ENCODE measurements at regions not wholly inside any gene's neighbourhood (a gene's known extent, or its start where the extent isn't known, plus 50 kb on each side); places are given as distances from the start of the nearest gene placed in this dataset.

DNA sequence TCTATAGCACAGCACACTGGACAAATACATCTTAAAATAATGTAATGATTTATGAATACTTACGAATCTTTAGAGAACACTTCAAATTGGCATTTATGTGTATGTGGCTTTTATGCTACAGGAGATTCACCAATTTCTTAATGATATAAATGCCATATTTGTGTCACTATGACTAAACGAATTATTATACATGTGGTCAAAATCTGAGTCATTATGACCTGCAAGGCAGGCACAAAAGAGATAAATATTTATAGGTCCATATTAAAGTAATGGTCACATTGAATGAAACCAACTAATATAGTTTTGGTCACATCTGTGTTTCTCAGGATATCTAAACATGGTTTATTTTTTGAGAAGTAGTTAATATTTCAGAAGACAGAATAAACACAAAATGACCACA is 232.3 kb upstream of the SEMA6D start:
- H3K4me3 ChIP-seq (ENCODE audit: low read length in 2 of 2): no peak overlapping the region
- no peaks in the 10 kb centered on the region for H3K27me3 ChIP-seq (ENCODE audit: control insufficient read depth in 2 of 2, insufficient read depth in 2 of 2, low read length in 2 of 2)
- no peaks in the 10 kb centered on the region for H3K9me3 ChIP-seq (ENCODE audit: control insufficient read depth in 2 of 2, low read length in 2 of 2)
- no peaks in the 10 kb centered on the region for H3K36me3 ChIP-seq (ENCODE audit: control insufficient read depth in 2 of 2, insufficient read depth in 2 of 2, low read length in 2 of 2)
- H3K4me1 ChIP-seq (ENCODE audit: control insufficient read depth in 2 of 2, insufficient read depth in 2 of 2, low read length in 2 of 2): no peaks in the 10 kb centered on the region
- H3K9ac ChIP-seq (ENCODE audit: low read depth in 1 of 2, low read length in 2 of 2): no peak overlapping the region
- H3K27ac ChIP-seq (ENCODE audit: low read depth in 2 of 2, low read length in 2 of 2): no peak overlapping the region

DNA sequence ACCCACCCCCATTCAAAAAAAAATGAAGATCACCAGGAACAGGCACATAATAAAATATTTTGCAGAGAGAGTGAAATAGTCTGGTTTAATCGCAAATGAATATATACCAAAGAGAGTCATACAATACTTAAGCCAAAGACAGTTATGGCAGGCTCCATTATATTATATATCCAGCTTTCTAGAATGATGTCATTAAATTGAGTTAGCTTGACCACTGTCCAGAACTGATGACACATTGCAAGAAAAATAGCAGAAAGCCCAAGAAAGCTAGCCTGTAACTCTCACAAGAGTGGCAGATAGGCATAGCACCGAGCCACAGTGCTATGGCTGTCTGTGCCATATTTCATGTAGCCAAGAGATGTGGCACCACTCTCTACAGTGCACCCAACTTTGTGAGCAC is 231.9 kb upstream of the SEMA6D start:
- H3K27me3 ChIP-seq (ENCODE audit: control insufficient read depth in 2 of 2, insufficient read depth in 2 of 2, low read length in 2 of 2): no peaks in the 10 kb centered on the region
- H3K9me3 ChIP-seq (ENCODE audit: control insufficient read depth in 2 of 2, low read length in 2 of 2): no peaks in the 10 kb centered on the region
- H3K4me3 ChIP-seq (ENCODE audit: low read length in 2 of 2): no peak overlapping the region
- H3K4me1 ChIP-seq (ENCODE audit: control insufficient read depth in 2 of 2, insufficient read depth in 2 of 2, low read length in 2 of 2): no peaks in the 10 kb centered on the region
- H3K9ac ChIP-seq (ENCODE audit: low read depth in 1 of 2, low read length in 2 of 2): no peak overlapping the region
- no peak overlapping the region for H3K27ac ChIP-seq (ENCODE audit: low read depth in 2 of 2, low read length in 2 of 2)
- no peaks in the 10 kb centered on the region for H3K36me3 ChIP-seq (ENCODE audit: control insufficient read depth in 2 of 2, insufficient read depth in 2 of 2, low read length in 2 of 2)

DNA sequence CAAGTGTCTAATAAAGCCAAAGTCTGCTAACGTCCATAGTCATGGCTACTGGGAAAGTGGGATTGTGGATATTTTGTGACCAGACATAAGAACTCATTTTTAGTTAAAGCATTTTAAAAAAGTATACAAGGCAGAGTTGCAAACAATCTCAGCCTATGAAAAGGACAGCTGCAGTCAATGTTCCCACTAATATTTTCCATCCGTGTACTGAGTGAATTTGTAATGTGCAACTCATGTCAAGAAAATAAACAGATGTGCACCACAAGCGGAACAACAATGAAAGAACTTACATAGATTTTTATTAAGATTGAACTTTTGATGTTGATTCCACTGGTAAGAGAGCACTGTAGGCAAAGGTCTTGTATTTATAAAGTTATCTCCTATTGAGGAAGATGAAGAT is 231.3 kb upstream of the SEMA6D start:
- Histone ChIP-seq H3K4me1 (ENCODE audit: control insufficient read depth in 2 of 2, insufficient read depth in 2 of 2, low read length in 2 of 2) (no peaks in the 10 kb centered on the region), H3K4me3 (ENCODE audit: low read length in 2 of 2) (no peak overlapping the region), H3K27me3 (ENCODE audit: control insufficient read depth in 2 of 2, insufficient read depth in 2 of 2, low read length in 2 of 2) (no peaks in the 10 kb centered on the region), H3K9ac (ENCODE audit: low read depth in 1 of 2, low read length in 2 of 2) (no peak overlapping the region), H3K9me3 (ENCODE audit: control insufficient read depth in 2 of 2, low read length in 2 of 2) (no peaks in the 10 kb centered on the region), H3K36me3 (ENCODE audit: control insufficient read depth in 2 of 2, insufficient read depth in 2 of 2, low read length in 2 of 2) (no peaks in the 10 kb centered on the region), H3K27ac (ENCODE audit: low read depth in 2 of 2, low read length in 2 of 2) (no peak overlapping the region)

DNA sequence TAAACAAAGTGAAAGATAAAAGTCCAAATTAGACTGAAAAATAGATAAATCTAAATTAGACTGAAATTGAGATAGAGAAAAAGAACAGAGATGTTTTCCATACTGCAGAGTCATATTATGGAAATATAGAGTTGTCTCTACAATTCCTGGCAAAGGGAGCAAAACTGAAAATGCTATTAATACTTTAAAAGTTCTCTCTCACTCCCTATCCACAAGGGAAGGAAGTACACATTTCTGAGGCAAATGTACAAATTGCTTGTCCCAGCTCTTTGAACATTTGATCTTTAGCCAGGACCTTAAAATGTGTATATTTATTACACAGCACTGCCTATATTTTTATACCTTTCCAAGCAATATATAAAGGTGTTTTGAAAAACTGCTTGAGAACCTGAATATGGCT is 225.1 kb upstream of the SEMA6D start:
- H3K4me1 ChIP-seq (ENCODE audit: control insufficient read depth in 2 of 2, insufficient read depth in 2 of 2, low read length in 2 of 2): no peaks in the 10 kb centered on the region

GRCh38 chr15:47493357-47494247 is 223.7 kb upstream of the SEMA6D start:
- Histone ChIP-seq H3K4me1 (ENCODE audit: control insufficient read depth in 2 of 2, insufficient read depth in 2 of 2, low read length in 2 of 2) (no peaks in the 10 kb centered on the region), H3K9me3 (ENCODE audit: control insufficient read depth in 2 of 2, low read length in 2 of 2) (no peaks in the 10 kb centered on the region), H3K36me3 (ENCODE audit: control insufficient read depth in 2 of 2, insufficient read depth in 2 of 2, low read length in 2 of 2) (no peaks in the 10 kb centered on the region), H3K27ac (ENCODE audit: low read depth in 2 of 2, low read length in 2 of 2) (no peak overlapping the region), H3K4me3 (ENCODE audit: low read length in 2 of 2) (no peak overlapping the region), H3K9ac (ENCODE audit: low read depth in 1 of 2, low read length in 2 of 2) (no peak overlapping the region), H3K27me3 (ENCODE audit: control insufficient read depth in 2 of 2, insufficient read depth in 2 of 2, low read length in 2 of 2) (no peaks in the 10 kb centered on the region)

More for the DNA sequence above, 225.1 kb upstream of the SEMA6D start:
- H3K9ac ChIP-seq (ENCODE audit: low read depth in 1 of 2, low read length in 2 of 2): no peak overlapping the region
- H3K27me3 ChIP-seq (ENCODE audit: control insufficient read depth in 2 of 2, insufficient read depth in 2 of 2, low read length in 2 of 2): no peaks in the 10 kb centered on the region
- H3K36me3 ChIP-seq (ENCODE audit: control insufficient read depth in 2 of 2, insufficient read depth in 2 of 2, low read length in 2 of 2): no peaks in the 10 kb centered on the region
- H3K27ac ChIP-seq (ENCODE audit: low read depth in 2 of 2, low read length in 2 of 2): no peak overlapping the region
- no peaks in the 10 kb centered on the region for H3K9me3 ChIP-seq (ENCODE audit: control insufficient read depth in 2 of 2, low read length in 2 of 2)
- H3K4me3 ChIP-seq (ENCODE audit: low read length in 2 of 2): no peak overlapping the region

- no peaks in the 10 kb centered on the region for H3K9me3 ChIP-seq (ENCODE audit: control insufficient read depth in 2 of 2, low read length in 2 of 2)
- no peaks in the 10 kb centered on the region for H3K36me3 ChIP-seq (ENCODE audit: control insufficient read depth in 2 of 2, insufficient read depth in 2 of 2, low read length in 2 of 2)
- no peak overlapping the region for H3K9ac ChIP-seq (ENCODE audit: low read depth in 1 of 2, low read length in 2 of 2)
- H3K4me1 ChIP-seq (ENCODE audit: control insufficient read depth in 2 of 2, insufficient read depth in 2 of 2, low read length in 2 of 2): no peaks in the 10 kb centered on the region
- H3K27me3 ChIP-seq (ENCODE audit: control insufficient read depth in 2 of 2, insufficient read depth in 2 of 2, low read length in 2 of 2): no peaks in the 10 kb centered on the region
- H3K4me3 ChIP-seq (ENCODE audit: low read length in 2 of 2): no peak overlapping the region
- no peak overlapping the region for H3K27ac ChIP-seq (ENCODE audit: low read depth in 2 of 2, low read length in 2 of 2)
Measured at GRCh38 chr15:47496343-47497185, 220.7 kb upstream of the SEMA6D start.

DNA sequence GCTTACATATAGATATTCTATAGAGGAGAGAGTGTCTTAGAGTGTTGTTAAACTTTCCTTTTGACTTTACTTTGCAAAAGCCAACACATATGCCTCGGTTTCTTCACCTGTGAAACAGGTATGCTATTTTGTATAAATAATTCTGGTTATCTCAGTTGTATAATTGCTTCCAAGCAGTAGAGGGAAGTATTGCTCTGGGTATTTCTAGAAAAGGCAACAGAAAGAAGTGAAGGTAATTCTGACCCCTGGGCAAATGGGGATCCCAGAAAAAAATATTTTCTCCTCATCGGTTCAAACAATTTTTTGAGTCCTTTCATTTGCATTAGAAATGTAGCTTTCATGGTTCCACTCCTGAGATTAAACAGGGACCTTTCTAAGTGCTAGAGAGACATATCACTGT is 216.5 kb upstream of the SEMA6D start:
- no peak overlapping the region for H3K4me3 ChIP-seq (ENCODE audit: low read length in 2 of 2)
- no peaks in the 10 kb centered on the region for H3K4me1 ChIP-seq (ENCODE audit: control insufficient read depth in 2 of 2, insufficient read depth in 2 of 2, low read length in 2 of 2)
- no peaks in the 10 kb centered on the region for H3K27me3 ChIP-seq (ENCODE audit: control insufficient read depth in 2 of 2, insufficient read depth in 2 of 2, low read length in 2 of 2)
- H3K9me3 ChIP-seq (ENCODE audit: control insufficient read depth in 2 of 2, low read length in 2 of 2): no peaks in the 10 kb centered on the region
- H3K36me3 ChIP-seq (ENCODE audit: control insufficient read depth in 2 of 2, insufficient read depth in 2 of 2, low read length in 2 of 2): no peaks in the 10 kb centered on the region
- H3K27ac ChIP-seq (ENCODE audit: low read depth in 2 of 2, low read length in 2 of 2): no peak overlapping the region
- no peak overlapping the region for H3K9ac ChIP-seq (ENCODE audit: low read depth in 1 of 2, low read length in 2 of 2)

DNA sequence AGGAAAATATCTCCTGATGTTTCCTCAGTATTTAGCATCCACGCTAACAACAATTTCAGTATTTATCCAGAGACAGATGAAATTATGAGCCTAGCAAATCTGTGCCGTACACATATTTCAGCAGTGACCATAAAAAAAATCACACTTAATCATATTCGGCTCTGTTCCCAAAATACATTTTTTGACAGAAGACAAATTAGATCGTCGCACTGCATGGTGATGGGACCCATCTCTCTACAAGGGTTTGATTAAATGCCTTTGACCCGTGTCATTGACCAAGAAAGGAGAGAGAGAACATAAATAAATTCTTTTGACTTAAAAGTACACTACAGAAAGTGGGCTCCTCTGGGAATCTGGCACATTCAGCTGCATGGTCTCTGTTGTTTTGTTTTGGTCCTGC is 215.3 kb upstream of the SEMA6D start:
- no peaks in the 10 kb centered on the region for H3K4me1 ChIP-seq (ENCODE audit: control insufficient read depth in 2 of 2, insufficient read depth in 2 of 2, low read length in 2 of 2)
- no peak overlapping the region for H3K4me3 ChIP-seq (ENCODE audit: low read length in 2 of 2)
- no peak overlapping the region for H3K27ac ChIP-seq (ENCODE audit: low read depth in 2 of 2, low read length in 2 of 2)
- no peak overlapping the region for H3K9ac ChIP-seq (ENCODE audit: low read depth in 1 of 2, low read length in 2 of 2)
- no peaks in the 10 kb centered on the region for H3K9me3 ChIP-seq (ENCODE audit: control insufficient read depth in 2 of 2, low read length in 2 of 2)
- no peaks in the 10 kb centered on the region for H3K27me3 ChIP-seq (ENCODE audit: control insufficient read depth in 2 of 2, insufficient read depth in 2 of 2, low read length in 2 of 2)
- H3K36me3 ChIP-seq (ENCODE audit: control insufficient read depth in 2 of 2, insufficient read depth in 2 of 2, low read length in 2 of 2): no peaks in the 10 kb centered on the region

DNA sequence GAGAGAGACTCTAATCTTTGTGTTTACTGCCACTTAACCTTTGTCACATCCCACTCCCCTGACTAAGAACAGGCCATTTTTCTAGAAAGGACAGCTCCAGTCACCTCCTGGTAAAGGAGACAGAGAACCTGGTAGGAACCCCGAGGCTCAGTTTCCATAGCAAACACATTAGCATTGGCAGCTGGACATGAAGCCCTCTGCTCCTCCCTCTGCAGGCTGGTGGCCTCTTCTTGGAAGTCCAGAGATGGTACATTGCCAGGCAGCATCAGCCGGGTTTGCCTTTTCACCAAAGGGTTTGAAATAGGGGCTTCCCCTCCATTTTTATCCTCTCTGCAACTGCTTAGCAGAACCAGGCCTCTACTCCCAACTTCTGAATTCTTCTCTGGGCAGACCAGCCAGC is 213.4 kb upstream of the SEMA6D start:
- Histone ChIP-seq H3K9ac (ENCODE audit: low read depth in 1 of 2, low read length in 2 of 2) (no peak overlapping the region), H3K4me1 (ENCODE audit: control insufficient read depth in 2 of 2, insufficient read depth in 2 of 2, low read length in 2 of 2) (no peaks in the 10 kb centered on the region), H3K27ac (ENCODE audit: low read depth in 2 of 2, low read length in 2 of 2) (no peak overlapping the region), H3K36me3 (ENCODE audit: control insufficient read depth in 2 of 2, insufficient read depth in 2 of 2, low read length in 2 of 2) (no peaks in the 10 kb centered on the region), H3K27me3 (ENCODE audit: control insufficient read depth in 2 of 2, insufficient read depth in 2 of 2, low read length in 2 of 2) (no peaks in the 10 kb centered on the region), H3K9me3 (ENCODE audit: control insufficient read depth in 2 of 2, low read length in 2 of 2) (no peaks in the 10 kb centered on the region), H3K4me3 (ENCODE audit: low read length in 2 of 2) (no peak overlapping the region)

GRCh38 chr15:47504624-47505256 is 212.6 kb upstream of the SEMA6D start:
- Histone ChIP-seq H3K9ac (ENCODE audit: low read depth in 1 of 2, low read length in 2 of 2) (no peak overlapping the region), H3K36me3 (ENCODE audit: control insufficient read depth in 2 of 2, insufficient read depth in 2 of 2, low read length in 2 of 2) (no peaks in the 10 kb centered on the region), H3K9me3 (ENCODE audit: control insufficient read depth in 2 of 2, low read length in 2 of 2) (no peaks in the 10 kb centered on the region), H3K4me3 (ENCODE audit: low read length in 2 of 2) (no peak overlapping the region), H3K4me1 (ENCODE audit: control insufficient read depth in 2 of 2, insufficient read depth in 2 of 2, low read length in 2 of 2) (no peaks in the 10 kb centered on the region), H3K27me3 (ENCODE audit: control insufficient read depth in 2 of 2, insufficient read depth in 2 of 2, low read length in 2 of 2) (no peaks in the 10 kb centered on the region), H3K27ac (ENCODE audit: low read depth in 2 of 2, low read length in 2 of 2) (no peak overlapping the region)
